ENCODE measurements at regions not wholly inside any gene's neighbourhood (a gene's known extent, or its start where the extent isn't known, plus 50 kb on each side); places are given as distances from the start of the nearest gene placed in this dataset.

DNA sequence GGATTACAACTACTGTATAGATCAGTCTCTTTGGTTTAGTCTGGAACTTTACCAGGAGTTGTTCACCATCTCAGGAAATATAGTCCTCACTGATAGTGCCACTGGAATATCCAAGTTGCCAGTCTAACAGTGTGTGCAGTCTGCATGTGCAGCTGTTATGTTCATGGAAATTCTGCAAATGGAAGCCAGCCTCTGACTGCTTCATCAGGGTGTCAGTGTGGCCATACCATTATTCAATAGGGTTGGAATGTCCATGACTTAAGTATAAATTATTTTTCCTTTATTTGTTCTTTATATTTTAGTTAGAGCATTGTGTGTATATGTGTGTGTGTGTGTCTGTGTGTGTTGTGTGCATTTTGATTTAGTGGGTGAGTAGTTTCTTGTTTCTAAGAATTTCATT, 51.8 kb downstream of the C11orf96 start:
- no peak for DNase-seq

DNA sequence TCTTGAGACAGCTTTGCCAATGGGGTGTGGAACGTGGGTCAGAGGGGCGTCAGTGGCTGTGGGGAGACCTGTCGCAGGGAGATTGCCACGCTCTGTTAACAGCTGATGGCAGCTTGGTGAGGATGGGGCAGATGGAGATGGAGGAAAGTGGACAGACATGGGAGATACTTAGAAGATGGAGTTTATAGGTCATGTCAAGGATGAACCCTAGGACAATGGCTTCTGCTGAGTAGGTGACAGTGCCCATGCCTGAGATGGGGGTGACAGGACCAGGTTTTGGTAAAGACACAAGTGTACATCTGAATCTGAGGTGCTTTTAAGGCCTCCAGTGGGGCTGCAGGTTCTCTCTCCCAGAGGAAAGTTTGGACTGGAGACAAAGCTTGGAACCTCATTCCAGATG, 51.5 kb upstream of the ACCSL start:
- DNase-seq, result no peak

DNA sequence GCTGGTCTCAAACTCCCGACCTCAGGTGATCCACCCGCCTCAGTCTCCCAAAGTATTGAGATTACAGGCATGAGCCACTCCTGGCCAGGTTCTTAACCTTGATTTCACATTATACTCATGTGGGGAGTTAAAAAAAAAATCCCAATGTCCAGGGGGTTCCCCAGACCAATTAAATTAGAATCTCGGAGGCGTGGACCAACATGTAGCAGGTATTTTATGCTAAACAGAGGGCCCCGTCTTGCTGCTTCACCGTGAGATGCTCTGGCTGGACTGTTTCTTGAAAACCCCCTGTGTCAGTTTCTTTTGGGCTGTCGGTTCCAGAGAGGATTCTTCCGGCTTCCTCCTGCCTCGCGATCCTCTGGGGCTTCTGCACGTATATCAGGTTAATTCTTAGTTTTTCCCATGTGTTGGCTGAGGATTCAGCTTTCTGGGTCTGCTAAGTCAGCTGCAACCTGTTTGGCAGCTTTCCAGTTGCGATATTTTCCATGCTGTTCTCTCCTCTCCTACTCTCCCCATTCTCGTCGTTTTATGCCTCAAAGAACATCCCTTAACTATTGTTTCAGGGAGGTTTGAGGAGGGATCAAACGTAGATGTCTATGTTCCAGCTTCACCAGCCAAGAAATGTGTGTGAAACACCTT, 50.6 kb upstream of the ACCSL start:
- DNase-seq, result peak in 1 of 2 experiments; percentile 6
